ENCODE measurements at regions not wholly inside any gene's neighbourhood (a gene's known extent, or its start where the extent isn't known, plus 50 kb on each side); places are given as distances from the start of the nearest gene placed in this dataset.

GRCh38 chr11:12611352-12611751 is 62.9 kb upstream of the TEAD1 start:
- DNase-seq (ENCODE audit: low read depth): no peak
- no peak for TF ChIP-seq CTCF (IDR thresholded peaks at IDR 0.05; ENCODE audit: insufficient read depth, low read depth, low read length, missing control alignments)
- H3K4me3 ChIP-seq (ENCODE audit: low read depth, low read length): no peak overlapping the region

- no peak for DNase-seq (ENCODE audit: low read depth)
- no peak for TF ChIP-seq CTCF (IDR thresholded peaks at IDR 0.05; ENCODE audit: insufficient read depth, low read depth, low read length, missing control alignments)
- no peak overlapping the region for H3K4me3 ChIP-seq (ENCODE audit: low read depth, low read length)
Observed at GRCh38 chr11:12617632-12618031, 56.6 kb upstream of the TEAD1 start.

GRCh38 chr11:12618743-12619540 is 55.3 kb upstream of the TEAD1 start:
- no peak for DNase-seq (ENCODE audit: low read depth)
- no peak for TF ChIP-seq CTCF (IDR thresholded peaks at IDR 0.05; ENCODE audit: insufficient read depth, low read depth, low read length, missing control alignments)
- H3K4me3 ChIP-seq (ENCODE audit: low read depth, low read length): peak overlapping the region; percentile 13; the same call in 1 of the 2 replicates

- DNase-seq (ENCODE audit: low read depth): no peak
- TF ChIP-seq CTCF (IDR thresholded peaks at IDR 0.05; ENCODE audit: insufficient read depth, low read depth, low read length, missing control alignments): no peak
- H3K4me3 ChIP-seq (ENCODE audit: low read depth, low read length): no peak overlapping the region
Observed at GRCh38 chr11:12623869-12624268, 50.4 kb upstream of the TEAD1 start.

Measured in GM12865 (cell line).